ENCODE measurements at regions not wholly inside any gene's neighbourhood (a gene's known extent, or its start where the extent isn't known, plus 50 kb on each side); places are given as distances from the start of the nearest gene placed in this dataset.

GRCh38 chr11:42976636-42977217 is 335.1 kb upstream of the API5 start:
- TF ChIP-seq CTCF (IDR thresholded peaks at IDR 0.05) = no peak
- no peak for TF ChIP-seq POLR2A (IDR thresholded peaks at IDR 0.05)

Measured in uterus (tissue), 2 donors.